H9 (cell line): ENCODE measurements at regions not wholly inside any gene's neighbourhood (a gene's known extent, or its start where the extent isn't known, plus 50 kb on each side); places are given as distances from the start of the nearest gene placed in this dataset.

Source experiments
- DNase-seq: peaks from one replicate; pipeline ENCODE4 v3.0.0-alpha.2; 2017
- H2AFZ ChIP-seq: one replicate; pipeline ENCODE4 v1.6.1; 2013; ENCODE audit warnings: mild to moderate bottlenecking, low read length, control low read depth, moderate library complexity
- H2AK5ac ChIP-seq: 2 replicates; pipeline ENCODE4 v1.6.1; 2013; ENCODE audit warnings: low read length, control low read depth, mixed read lengths; ENCODE audit not compliant: insufficient read length
- H2BK120ac ChIP-seq: one replicate; pipeline ENCODE4 v1.6.1; 2013; ENCODE audit warnings: low read depth, mild to moderate bottlenecking, low read length, control low read depth, inconsistent platforms; ENCODE audit not compliant: poor library complexity, severe bottlenecking
- H2BK12ac ChIP-seq: 2 replicates; pipeline ENCODE4 v1.6.1; 2013; ENCODE audit warnings: low read length, control low read depth, mixed read lengths, low read depth; ENCODE audit not compliant: insufficient read length
- H2BK15ac ChIP-seq: 2 replicates; pipeline ENCODE4 v1.6.1; 2013; ENCODE audit warnings: low read depth, low read length, control low read depth
- H2BK20ac ChIP-seq: one replicate; pipeline ENCODE4 v1.6.1; 2013; ENCODE audit warnings: low read depth, mild to moderate bottlenecking, low read length, control low read depth, inconsistent platforms; ENCODE audit not compliant: poor library complexity, severe bottlenecking
- H2BK5ac ChIP-seq: 2 replicates; pipeline ENCODE4 v1.6.1; 2013; ENCODE audit warnings: low read length, control low read depth, mixed read lengths; ENCODE audit not compliant: insufficient read length
- H3K14ac ChIP-seq: 2 replicates; pipeline ENCODE4 v1.6.1; 2013; ENCODE audit warnings: low read length, control low read depth; ENCODE audit not compliant: insufficient read depth
- H3K18ac ChIP-seq: 2 replicates; pipeline ENCODE4 v1.6.1; 2013; ENCODE audit warnings: low read depth, mild to moderate bottlenecking, mixed read lengths, low read length, control low read depth; ENCODE audit not compliant: insufficient read length
- H3K23ac ChIP-seq: 2 replicates; pipeline ENCODE4 v1.6.1; 2013; ENCODE audit warnings: low read length, control low read depth, mixed read lengths, low read depth; ENCODE audit not compliant: insufficient read length
- H3K23me2 ChIP-seq: 2 replicates; pipeline ENCODE4 v1.6.1; 2013; ENCODE audit warnings: low read depth, mild to moderate bottlenecking, mixed read lengths, low read length, control low read depth; ENCODE audit not compliant: insufficient read length, poor library complexity, severe bottlenecking
- H3K27ac ChIP-seq: 2 replicates; pipeline ENCODE4 v1.5.1; 2013; ENCODE audit warnings: low read length, control low read depth, mixed read lengths, low read depth; ENCODE audit not compliant: insufficient read length
- H3K27me3 ChIP-seq: 2 replicates; pipeline ENCODE4 v1.6.1; 2013; ENCODE audit warnings: low read length, control low read depth, inconsistent platforms; ENCODE audit not compliant: insufficient read depth
- H3K4ac ChIP-seq: 2 replicates; pipeline ENCODE4 v1.6.1; 2013; ENCODE audit warnings: low read depth, mild to moderate bottlenecking, control low read depth, inconsistent platforms, low read length, moderate library complexity
- H3K4me1 ChIP-seq: 2 replicates; pipeline ENCODE4 v1.6.1; 2013; ENCODE audit warnings: low read length, control low read depth, inconsistent platforms; ENCODE audit not compliant: insufficient read depth
- H3K4me2 ChIP-seq: 2 replicates; pipeline ENCODE4 v1.6.1; 2013; ENCODE audit warnings: low read length, control low read depth, mixed read lengths; ENCODE audit not compliant: insufficient read length, insufficient read depth
- H3K56ac ChIP-seq: 2 replicates; pipeline ENCODE4 v1.6.1; 2013; ENCODE audit warnings: low read depth, mild to moderate bottlenecking, mixed read lengths, low read length, control low read depth; ENCODE audit not compliant: insufficient read length
- H3K79me1 ChIP-seq: 2 replicates; pipeline ENCODE4 v1.6.1; 2013; ENCODE audit warnings: low read depth, mild to moderate bottlenecking, moderate library complexity, low read length, control low read depth, inconsistent platforms; ENCODE audit not compliant: insufficient read depth, poor library complexity, severe bottlenecking
- H3K79me2 ChIP-seq: 2 replicates; pipeline ENCODE4 v1.6.1; 2013; ENCODE audit warnings: low read length, control low read depth, inconsistent platforms; ENCODE audit not compliant: insufficient read depth
- H3K9ac ChIP-seq: 2 replicates; pipeline ENCODE4 v1.6.1; 2013; ENCODE audit warnings: low read length, control low read depth, mixed read lengths; ENCODE audit not compliant: insufficient read length; ENCODE audit errors: extremely low read depth
- H3K9me3 ChIP-seq: one replicate; pipeline ENCODE4 v1.6.1; 2013; ENCODE audit warnings: low read depth, low read length, inconsistent platforms; ENCODE audit not compliant: control insufficient read depth
- H3T11ph ChIP-seq: one replicate; pipeline ENCODE4 v1.6.1; 2013; ENCODE audit warnings: mild to moderate bottlenecking, low read length, control low read depth, inconsistent platforms
- H4K20me1 ChIP-seq: one replicate; pipeline ENCODE4 v1.6.1; 2013; ENCODE audit not compliant: control insufficient read depth, insufficient read length, insufficient read depth
- H4K5ac ChIP-seq: 2 replicates; pipeline ENCODE4 v1.6.1; 2013; ENCODE audit warnings: low read depth, mild to moderate bottlenecking, mixed read lengths, low read length, control low read depth; ENCODE audit not compliant: insufficient read length
- H4K8ac ChIP-seq: replicated peaks from 2 replicates; pipeline ENCODE4 v1.6.1; 2013; ENCODE audit warnings: low read length, control low read depth, mixed read lengths, low read depth; ENCODE audit not compliant: insufficient read length
- H4K91ac ChIP-seq: 2 replicates; pipeline ENCODE4 v1.6.1; 2013; ENCODE audit warnings: low read depth, mild to moderate bottlenecking, moderate library complexity, mixed read lengths, low read length, control low read depth; ENCODE audit not compliant: insufficient read length
- H3K27ac Mint-ChIP-seq, 3 experiments: 2 replicates in 2 of 3; 3 replicates in 1 of 3; pipeline ENCODE4 v1.8.0; 2020 to 2021; ENCODE audit warnings: mixed read lengths in 3 of 3, mild to moderate bottlenecking in 1 of 3, moderate library complexity in 1 of 3
- H3K27me3 Mint-ChIP-seq: 2 replicates; pipeline ENCODE4 v1.8.0; 2021; ENCODE audit warnings: low read depth, mild to moderate bottlenecking, moderate library complexity, mixed read lengths
- H3K36me3 Mint-ChIP-seq, 3 experiments: 2 replicates in 2 of 3; 3 replicates in 1 of 3; pipeline ENCODE4 v1.8.0; 2020 to 2021; ENCODE audit warnings: low read depth in 3 of 3, mixed read lengths in 3 of 3; ENCODE audit not compliant: insufficient read depth in 1 of 3
- H3K4me1 Mint-ChIP-seq, 2 experiments: 2 replicates each; pipeline ENCODE4 v1.8.0; 2020; ENCODE audit warnings: mixed read lengths in 2 of 2
- H3K4me3 Mint-ChIP-seq, 2 experiments: 2 replicates in 1 of 2; 3 replicates in 1 of 2; pipeline ENCODE4 v1.8.0; 2020 to 2021; ENCODE audit warnings: mild to moderate bottlenecking in 2 of 2, mixed read lengths in 2 of 2, moderate library complexity in 1 of 2
- H3K9me3 Mint-ChIP-seq, 2 experiments: 2 replicates in 1 of 2; 3 replicates in 1 of 2; pipeline ENCODE4 v1.8.0; 2020; ENCODE audit warnings: mild to moderate bottlenecking in 2 of 2, mixed read lengths in 2 of 2, moderate library complexity in 1 of 2
- WGBS: extraction: QIAGEN DNeasy Blood & Tissue Kit; methylation state at CpG from one replicate; pipeline ENCODE4 v1.1.7; 2013; ENCODE audit warnings: missing lambda C conversion rate, low lambda C conversion rate, mixed read lengths; ENCODE audit not compliant: insufficient read length; ENCODE audit errors: extremely low coverage; 5-methylcytosine and 5-hydroxymethylcytosine counted together
- TF ChIP-seq, protein P1 (sequence below): fragments of 200-600 bp; sonication (generic); conservative IDR thresholded peaks from 3 replicates; pipeline ENCODE4 v1.8.0; 2021; ENCODE audit warnings: antibody characterized with exemption, mild to moderate bottlenecking

DNA sequence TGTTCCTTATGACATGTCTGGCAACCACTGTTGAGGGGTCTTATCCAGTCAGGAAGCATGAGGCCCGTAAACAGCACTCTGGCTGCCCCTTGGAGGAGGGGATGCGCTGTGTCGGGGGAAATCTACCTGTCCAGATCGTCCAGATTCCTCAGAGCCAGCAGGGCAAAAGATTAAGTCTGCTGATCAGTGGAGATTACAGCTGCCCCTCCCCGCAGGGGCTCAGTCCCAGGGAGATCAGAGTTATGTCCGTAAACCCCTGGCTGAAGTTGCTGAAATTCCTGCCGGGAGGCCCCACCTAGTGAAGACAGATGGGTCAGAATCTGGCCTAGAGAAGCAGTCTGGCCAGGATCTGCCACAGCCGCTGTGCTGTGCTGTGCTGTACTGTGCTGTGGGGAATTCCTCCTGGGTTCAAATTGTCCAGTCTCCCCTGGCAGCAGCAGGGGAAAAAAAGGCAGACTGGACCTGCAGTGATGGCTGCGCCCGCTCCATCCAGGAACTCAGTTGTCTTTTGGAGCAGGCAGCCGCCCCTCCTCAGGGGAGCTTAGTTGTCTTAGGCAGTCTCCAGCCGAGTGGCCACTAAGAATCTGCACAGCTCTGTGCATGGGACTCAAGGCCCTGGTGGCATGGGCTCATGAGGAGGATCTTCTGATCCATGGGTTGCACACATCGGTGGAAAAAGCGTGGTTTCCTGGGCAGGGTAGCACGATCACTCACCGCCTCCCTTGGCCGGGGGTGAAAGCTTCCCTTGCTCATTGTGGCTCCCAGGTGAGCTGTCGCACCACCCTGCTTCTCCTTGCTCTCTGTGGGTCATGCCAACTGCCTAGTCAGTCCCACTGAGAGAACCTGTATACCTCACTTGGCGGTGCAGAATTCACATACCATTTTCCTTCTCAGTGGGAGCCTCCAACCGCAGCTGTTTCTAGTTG, 1368.8 kb upstream of the ADGRB3 start:
- H3K27me3 Mint-ChIP-seq, result no peaks in the 10 kb centered on the region
- WGBS, result no CpG with 5 or more reads among the region's 20 CpGs
- TF ChIP-seq, protein P1, sequence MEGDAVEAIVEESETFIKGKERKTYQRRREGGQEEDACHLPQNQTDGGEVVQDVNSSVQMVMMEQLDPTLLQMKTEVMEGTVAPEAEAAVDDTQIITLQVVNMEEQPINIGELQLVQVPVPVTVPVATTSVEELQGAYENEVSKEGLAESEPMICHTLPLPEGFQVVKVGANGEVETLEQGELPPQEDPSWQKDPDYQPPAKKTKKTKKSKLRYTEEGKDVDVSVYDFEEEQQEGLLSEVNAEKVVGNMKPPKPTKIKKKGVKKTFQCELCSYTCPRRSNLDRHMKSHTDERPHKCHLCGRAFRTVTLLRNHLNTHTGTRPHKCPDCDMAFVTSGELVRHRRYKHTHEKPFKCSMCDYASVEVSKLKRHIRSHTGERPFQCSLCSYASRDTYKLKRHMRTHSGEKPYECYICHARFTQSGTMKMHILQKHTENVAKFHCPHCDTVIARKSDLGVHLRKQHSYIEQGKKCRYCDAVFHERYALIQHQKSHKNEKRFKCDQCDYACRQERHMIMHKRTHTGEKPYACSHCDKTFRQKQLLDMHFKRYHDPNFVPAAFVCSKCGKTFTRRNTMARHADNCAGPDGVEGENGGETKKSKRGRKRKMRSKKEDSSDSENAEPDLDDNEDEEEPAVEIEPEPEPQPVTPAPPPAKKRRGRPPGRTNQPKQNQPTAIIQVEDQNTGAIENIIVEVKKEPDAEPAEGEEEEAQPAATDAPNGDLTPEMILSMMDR, result no peak
- no peaks in the 10 kb centered on the region for H3K4me1 ChIP-seq
- no peak overlapping the region for H4K91ac ChIP-seq
- no peak overlapping the region for H3K56ac ChIP-seq
- no peaks in the 10 kb centered on the region for H3K36me3 Mint-ChIP-seq
- H3K9ac ChIP-seq, result no peak overlapping the region
- H3K9me3 ChIP-seq, result no peaks in the 10 kb centered on the region
- no peak overlapping the region for H3K14ac ChIP-seq
- no peak overlapping the region for H2BK20ac ChIP-seq
- H3K27ac Mint-ChIP-seq, result no peak overlapping the region
- H3K23ac ChIP-seq, result no peak overlapping the region
- H3K23me2 ChIP-seq, result no peaks in the 10 kb centered on the region
- no peak overlapping the region for H4K5ac ChIP-seq
- no peak overlapping the region for H2BK5ac ChIP-seq
- no peak overlapping the region for H2BK12ac ChIP-seq
- no peak overlapping the region for H3T11ph ChIP-seq
- H2BK15ac ChIP-seq, result no peak overlapping the region
- H3K79me1 ChIP-seq, result no peaks in the 10 kb centered on the region
- no peaks in the 10 kb centered on the region for H3K27me3 ChIP-seq
- H2AK5ac ChIP-seq, result no peak overlapping the region
- no peak overlapping the region for H3K27ac ChIP-seq
- no peak overlapping the region for H3K4ac ChIP-seq
- H4K8ac ChIP-seq, result no peak overlapping the region
- H3K4me2 ChIP-seq, result no peak overlapping the region
- no peak overlapping the region for H2BK120ac ChIP-seq
- peaks cover 7 to 9% of the 10 kb centered on the region in 2 experiments for H3K9me3 Mint-ChIP-seq
- no peak overlapping the region for H3K4me3 Mint-ChIP-seq
- no peaks in the 10 kb centered on the region for H4K20me1 ChIP-seq
- no peak overlapping the region for H3K18ac ChIP-seq
- H3K4me1 Mint-ChIP-seq, result peaks cover 0 to 3% of the 10 kb centered on the region in 2 experiments; a peak in 1 of 4 replicates
- DNase-seq, result no peak
- no peak overlapping the region for H2AFZ ChIP-seq
- H3K79me2 ChIP-seq, result no peaks in the 10 kb centered on the region
